HG03378 (cell line): ENCODE measurements at regions not wholly inside any gene's neighbourhood (a gene's known extent, or its start where the extent isn't known, plus 50 kb on each side); places are given as distances from the start of the nearest gene placed in this dataset.

ENCODE experiments used
- ATAC-seq: cut with Tn5 transposase; IDR thresholded peaks from one replicate; pipeline ENCODE4 v1.9.1; 2021; ENCODE audit warnings: mild to moderate bottlenecking, moderate library complexity; ENCODE audit not compliant: unreplicated experiment

DNA sequence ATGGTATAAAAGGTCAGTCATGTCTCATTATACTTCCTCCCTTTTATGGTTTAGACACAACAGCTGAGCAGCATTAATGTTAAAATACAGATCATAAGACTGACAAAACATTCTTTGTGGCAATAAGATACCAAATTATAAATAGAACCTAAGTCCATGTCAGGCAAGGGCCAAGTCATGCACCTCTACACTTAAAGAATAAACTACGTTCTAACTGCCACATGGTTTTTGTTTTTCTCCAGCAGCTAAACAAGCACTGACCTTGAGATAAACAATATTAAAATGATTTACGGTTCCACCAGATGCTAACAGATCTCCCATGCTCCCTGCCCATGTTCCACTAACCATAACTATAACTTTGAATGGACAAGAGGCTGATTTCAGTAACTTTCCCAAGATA, 368.6 kb upstream of the TFPI start:
- no peak for ATAC-seq

DNA sequence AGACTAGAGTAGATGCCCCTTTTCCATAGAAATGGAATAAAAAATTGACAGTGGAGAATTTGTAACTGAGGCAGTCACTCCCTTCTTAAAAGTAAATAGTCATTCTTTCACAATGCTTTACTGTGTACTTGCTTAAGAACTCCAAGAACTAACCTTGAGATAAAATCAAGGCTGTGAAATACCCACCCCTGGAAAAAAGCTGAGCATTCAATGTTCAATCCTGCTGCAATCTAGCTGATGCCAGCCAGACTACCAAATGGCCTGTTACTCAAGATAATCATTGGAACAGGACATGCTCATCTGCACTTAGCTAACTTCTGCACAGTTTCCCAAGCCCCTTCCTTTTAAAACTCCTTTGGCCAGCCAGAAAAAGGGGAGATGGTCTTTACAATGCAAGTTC, 367.4 kb upstream of the GULP1 start:
- ATAC-seq = no peak

DNA sequence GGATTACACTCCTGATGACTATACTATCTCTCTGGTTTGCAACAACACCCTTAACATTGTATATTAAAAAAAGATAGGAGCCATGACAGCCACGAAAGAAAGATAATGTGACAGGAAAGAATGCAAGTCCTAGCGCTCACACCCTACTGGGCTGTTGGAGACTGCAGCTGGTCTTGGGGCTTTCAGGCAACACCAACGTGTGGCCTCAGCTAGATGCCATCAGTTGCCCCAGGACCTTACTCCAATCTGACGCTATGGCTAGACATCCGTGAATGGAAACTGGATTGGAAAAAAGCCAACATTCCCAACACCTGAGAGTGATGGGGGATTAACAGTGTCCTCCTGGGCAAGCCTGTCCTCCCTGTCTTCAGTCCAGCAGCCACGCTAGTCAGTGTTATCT, 357.4 kb upstream of the GULP1 start:
- no peak for ATAC-seq

DNA sequence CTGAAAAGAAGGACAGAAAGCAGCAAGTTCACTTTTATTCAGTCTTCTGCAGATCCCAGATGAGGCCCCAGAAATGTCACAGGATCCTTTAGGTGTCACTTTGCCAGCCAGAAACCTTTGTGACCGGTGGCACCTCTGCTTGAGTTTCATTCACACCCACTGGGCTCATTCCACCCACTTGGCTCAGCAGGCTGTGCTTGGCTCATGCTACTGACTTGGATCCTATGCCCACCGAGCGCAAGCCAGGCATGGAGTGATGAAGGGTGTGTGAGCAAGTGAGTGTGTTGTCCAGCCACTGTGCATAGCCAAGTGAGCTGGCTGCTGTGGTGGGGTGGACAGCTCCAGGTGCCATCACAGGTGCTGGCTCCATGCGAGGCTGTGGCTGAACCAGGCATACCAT, 357.0 kb upstream of the GULP1 start:
- no peak for ATAC-seq

DNA sequence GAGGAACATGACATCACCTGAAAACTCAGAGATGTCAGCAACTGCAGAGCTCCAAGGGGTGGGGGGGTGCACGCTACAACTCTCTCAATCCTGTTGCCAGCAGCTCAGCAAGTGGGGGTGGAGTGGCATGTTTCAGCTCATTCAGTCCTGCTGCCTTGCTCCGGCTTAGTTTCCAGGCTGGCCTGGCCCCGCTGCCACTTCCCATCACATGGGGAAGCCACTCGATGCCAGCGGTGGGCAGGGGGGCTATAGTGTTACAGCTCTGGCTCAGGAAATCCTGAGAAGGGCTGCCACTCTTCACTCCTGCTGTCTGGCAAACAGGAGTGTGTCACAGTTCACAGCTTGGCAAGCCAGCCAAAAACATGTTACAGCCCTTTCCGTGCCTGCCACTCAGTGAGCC, 356.5 kb upstream of the GULP1 start:
- no peak for ATAC-seq

DNA sequence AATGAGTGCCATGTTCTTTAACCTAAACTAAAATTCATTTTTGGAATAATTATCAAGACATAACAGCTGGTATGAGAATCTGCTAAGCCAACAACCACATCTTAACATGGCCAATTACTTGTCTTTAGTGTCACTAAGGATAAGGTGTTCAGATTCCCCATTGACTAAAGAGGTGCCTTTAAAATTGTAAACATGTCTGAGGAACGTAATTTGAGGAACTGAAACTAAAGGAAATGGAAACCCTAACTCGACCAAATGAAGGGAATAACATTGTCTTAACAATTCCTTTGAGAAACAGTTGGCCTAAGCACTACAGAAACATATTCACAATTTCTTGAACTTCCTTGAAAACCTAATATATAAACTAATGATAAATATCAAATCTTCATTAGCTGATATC, 355.4 kb upstream of the GULP1 start:
- ATAC-seq = no peak

DNA sequence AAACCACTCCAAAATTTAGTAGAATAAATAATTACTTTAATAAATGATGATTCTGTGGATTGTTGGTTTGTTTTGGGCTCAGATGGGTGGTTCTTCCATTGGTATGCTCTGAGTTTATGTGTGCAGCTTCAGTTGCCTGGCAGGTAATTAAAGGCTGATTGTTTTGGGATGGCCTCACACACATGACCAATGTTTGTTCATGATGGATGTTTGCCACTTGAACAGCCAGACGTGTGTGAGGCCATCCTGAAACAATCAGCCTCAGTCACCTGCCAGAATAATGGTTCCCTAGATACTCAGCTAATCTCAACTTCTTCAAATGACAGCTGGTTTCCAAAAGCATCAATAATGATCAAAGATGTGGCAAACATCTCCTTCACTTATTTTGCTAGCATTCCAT, 352.5 kb upstream of the GULP1 start:
- ATAC-seq = no peak

DNA sequence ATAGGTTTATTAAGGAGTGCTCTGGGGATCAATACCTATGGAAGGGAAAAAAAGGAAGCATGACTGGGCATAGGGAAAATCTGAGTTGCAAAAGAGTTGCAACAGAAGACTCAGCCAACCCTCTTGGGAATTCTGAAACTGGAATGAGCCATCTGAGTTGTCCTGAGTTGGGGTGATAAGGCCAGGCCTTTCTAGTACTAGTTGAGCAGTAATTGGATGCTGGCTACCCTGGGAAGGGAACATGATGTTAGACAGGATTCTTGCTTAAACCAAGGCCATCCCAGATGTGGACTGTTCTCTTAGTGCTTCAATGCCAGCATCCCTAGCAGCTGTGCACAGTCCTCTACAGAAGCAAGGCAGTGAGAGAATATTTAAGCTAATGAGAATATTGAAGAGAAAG, 348.8 kb upstream of the GULP1 start:
- no peak for ATAC-seq

DNA sequence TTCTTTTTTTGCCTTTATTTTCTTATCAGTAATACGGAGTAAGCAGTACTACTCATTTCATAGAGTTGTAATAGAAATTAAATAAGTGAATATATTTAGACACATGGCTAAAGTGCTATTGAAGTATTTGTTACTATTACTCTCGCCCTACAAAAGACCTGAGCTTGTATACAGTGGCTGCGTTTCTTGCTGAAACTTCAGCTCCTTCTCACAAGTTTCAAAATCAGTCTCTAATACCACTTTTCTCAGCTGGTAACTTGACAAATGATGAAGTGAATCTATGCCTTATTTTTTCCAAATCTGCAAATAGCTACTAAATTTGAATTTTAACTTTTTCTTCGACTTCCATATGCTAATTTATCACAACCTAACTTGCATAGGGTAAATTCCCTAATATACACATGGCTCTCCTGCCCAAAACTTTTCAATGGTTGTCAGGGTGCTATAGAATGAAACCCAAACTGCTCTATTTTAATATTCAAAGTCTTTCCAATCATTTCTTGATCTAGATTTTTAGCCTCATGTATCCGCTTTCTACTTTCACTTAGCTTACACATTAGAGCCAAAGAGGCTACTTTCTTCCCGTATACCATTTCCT, 347.8 kb upstream of the GULP1 start:
- ATAC-seq = no peak

DNA sequence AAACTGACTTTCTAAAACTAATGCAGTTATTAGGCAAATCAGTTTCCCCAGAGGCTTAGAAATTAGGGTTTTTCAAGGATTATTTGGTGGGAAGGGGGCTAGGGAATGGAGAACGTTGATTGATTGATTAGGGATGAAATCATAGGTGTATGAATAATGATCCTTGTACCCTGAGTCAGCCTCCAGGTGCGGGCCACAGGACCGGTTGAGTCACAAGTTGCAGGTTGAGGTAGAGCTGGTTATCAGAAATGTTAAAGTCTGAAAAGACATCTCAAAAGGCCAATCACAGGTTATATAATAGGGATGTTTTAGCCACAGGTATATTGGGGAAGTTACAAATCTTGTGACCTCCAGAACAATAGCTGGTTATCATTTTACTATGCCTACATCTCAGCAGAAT, 341.8 kb upstream of the GULP1 start:
- ATAC-seq = no peak

DNA sequence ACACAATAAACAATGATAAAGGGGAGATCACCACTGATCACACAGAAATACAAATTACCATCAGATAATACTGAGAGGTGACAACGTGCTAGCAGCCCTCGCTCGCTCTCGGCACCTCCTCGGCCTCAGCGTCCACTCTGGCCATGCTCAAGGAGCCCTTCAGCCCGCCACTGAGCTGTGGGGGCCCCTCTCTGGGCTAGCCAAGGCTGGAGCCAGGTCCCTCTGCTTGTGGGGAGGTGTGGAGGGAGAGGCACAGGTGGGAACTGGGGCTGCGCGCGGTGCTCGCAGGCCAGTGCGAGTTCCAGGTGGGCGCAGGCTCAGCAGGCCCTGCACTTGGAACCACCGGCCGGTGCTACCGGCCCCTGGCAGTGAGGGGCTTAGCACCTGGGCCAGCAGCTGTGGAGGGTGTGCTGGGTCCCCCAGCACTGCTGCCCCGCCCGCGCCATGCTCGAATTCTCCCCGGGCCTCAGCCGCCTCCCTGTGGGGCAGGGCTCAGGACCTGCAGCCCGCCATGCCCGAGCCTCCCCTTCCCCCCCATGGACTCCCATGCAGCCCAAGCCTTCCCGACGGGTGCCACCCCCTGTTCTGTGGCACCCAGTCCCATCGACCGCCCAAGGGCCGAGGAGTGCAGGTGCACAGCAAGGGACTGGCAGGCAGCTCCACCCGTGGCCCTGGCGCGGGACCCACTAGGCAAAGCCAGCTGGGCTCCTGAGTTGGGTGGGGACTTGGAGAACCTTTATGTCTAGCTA, 340.0 kb upstream of the GULP1 start:
- ATAC-seq = no peak

DNA sequence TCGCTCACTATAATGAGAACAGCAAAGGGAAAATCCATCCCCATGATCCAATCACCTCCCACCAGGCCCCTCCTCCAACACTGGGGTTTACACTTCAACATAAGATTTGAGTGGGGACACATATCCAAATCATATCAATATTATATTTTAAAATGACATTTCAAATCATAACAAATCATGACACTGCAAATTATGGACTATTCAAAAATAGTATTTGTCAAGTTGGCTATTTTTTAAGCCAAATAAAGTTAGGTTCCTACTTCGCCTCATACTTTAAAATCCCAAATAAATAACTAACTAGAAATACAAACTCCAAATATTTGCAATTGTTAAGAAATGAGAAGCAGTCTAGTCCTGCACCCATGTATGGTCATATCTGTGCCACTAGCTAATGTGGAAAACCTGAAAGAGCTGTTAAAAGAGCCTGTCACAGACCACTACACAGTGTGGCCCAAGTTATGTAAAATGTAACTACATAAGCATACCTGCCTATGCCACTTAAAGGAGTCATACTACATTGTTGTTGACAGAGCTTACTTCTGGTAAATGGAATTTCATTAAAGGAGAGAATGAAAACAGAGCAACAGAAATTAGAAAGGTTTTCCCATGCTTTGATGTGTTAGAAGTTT, 334.7 kb upstream of the GULP1 start:
- ATAC-seq = no peak

DNA sequence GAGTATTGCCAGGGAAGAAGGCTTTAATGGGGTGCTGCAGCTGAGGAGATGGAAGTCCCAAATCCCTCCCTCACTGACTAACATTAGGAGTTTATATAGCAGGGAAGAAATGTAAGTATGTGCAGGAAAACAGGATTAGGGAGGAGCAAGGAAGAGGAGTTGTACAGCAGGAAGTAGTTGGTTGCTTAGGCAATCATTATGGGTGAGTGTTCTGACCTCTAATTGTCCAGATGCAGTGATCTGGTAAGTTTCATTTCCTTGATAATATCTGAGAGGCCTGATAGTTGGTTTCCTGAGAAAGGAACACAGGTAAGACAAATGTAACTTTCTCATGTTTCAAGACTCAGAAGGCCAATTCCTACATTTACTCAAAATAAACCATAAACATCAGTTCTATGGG, 331.9 kb upstream of the GULP1 start:
- no peak for ATAC-seq

DNA sequence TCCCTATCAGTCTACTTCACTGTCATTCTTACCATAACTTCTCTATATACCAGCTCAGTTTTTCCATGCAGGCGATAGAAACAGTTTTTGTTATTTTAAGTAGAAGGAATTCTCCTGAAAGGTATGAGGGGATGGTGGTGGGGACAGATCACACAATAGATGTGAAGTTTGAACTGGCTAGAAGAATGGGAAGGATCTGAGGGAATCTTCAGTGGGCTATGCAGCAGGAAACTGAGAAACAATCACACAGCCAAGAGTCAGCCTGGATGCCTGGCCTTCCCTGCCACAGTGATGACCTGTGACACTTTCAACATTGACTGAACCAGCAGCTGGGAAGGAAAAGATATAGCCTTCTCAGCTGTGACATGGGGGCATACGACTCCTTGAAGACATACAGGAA, 329.1 kb upstream of the GULP1 start:
- no peak for ATAC-seq

DNA sequence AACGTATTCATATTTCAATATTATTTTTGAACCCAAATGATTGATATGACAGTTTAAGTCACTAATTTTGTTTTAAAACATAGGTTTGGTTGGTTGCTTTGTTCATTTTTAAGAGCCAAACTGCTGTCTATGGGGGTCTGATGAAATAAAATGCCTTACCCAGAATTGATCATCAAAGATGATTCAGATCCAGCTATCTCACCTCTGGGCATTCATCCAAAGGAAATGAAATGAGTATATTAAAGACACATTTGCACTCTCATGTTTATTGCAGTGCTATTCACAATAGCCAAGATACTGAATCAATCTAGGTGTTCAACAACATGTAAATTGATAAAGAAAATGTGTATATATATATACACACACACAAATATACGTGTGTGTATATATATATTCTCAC, 326.9 kb upstream of the GULP1 start:
- ATAC-seq = no peak

DNA sequence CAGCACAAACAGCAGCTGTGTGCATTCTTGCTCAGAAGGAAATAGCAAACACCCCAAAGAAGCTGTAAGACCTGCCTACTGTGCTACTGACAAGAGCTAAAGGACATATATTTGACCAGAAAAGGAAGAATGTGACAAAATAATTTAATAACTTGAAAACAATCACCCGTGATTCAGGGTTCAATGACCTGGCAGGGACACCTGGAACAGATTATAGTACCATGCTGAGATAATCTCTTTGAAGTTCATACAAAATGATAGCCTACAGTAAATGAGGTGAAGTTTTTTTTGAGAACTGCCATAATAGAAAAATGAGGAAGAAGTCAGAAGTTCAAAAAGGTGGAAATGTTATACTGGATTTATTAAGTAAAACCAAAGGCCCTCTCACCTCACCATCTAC, 324.8 kb upstream of the GULP1 start:
- ATAC-seq = no peak

DNA sequence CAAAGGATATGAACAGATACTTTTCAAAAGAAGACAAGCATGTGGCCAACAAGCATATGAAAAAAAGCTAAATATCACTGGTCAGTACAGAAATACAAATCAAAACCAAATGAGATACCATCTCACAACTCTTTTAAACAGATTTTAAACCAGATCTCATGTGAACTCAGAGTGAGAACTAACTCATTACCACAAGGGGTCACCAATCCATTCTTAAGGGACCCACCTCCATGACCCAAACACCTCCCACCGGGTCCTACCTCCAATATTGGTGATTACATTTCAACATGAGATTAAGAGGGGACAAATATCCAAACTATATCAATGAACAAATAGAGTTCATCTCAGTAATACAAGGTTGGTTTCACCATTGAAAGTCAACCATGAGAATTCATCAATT, 319.8 kb upstream of the GULP1 start:
- no peak for ATAC-seq

DNA sequence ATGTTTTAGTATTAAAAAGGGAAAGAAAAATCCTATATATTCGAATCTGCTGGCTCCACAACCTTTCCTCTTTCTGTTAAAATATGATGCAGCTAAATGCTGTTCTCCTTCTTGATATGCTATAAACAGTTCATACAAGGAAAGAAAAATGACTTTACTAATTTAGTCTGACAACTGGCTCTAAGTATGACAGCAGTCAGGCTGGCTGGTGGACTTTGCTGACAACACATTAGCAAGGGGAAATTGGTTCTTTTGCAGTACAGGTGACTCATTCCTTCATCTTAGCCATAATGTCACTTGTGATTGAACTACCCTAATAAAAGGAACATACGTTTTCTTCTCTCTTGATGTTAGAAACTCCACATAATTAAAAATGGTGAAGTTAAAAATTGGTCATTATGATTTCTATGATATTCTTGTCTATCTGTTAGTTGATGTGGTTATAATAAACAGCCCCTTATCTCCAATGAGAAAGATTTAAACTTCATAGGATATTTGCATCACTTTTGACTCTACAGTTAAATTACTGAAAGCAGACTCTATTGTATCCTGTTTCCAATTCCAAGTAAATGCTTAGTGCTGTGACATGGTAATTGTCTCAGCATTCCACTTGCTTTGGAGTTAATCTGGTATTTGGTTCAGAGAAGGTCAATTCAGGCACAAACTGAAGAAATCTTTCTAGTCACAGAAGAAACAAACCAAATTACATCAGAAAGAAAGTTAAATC, 315.3 kb upstream of the GULP1 start:
- ATAC-seq = no peak

DNA sequence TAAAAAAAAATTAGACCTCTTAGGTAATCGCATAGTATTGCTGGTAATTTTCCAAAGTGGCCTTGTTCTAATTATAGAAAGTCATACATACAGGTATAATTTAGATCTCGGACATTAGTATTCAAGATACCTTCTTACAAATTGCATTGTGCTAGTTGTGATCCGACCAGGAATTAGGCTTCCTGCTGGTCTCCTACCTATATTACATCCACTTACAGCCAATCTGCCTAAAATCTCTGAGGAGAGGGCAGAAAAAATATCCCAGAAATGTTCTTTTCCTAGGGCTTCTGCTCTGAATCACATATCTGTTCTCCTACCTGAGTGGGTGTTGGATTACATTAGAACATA, 314.7 kb upstream of the GULP1 start:
- ATAC-seq = no peak

DNA sequence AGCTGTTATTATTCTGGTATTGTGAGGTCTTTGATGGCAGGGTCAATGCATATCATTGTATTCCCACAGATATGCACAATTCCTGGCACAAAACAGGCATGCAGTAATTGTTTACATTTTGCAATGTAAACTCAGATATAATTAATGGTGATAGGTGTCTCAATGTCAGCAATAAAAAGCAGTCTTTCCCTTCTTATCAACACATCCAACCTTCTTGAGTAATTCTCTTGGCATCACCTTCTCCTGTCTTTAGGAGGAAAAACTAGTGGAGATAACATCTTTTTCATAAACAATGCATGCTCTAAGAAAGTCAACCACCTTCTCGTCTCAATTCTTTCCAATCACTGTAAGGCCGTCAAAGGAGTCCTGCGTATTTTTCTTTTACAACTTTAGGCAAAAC, 313.3 kb upstream of the GULP1 start:
- no peak for ATAC-seq

DNA sequence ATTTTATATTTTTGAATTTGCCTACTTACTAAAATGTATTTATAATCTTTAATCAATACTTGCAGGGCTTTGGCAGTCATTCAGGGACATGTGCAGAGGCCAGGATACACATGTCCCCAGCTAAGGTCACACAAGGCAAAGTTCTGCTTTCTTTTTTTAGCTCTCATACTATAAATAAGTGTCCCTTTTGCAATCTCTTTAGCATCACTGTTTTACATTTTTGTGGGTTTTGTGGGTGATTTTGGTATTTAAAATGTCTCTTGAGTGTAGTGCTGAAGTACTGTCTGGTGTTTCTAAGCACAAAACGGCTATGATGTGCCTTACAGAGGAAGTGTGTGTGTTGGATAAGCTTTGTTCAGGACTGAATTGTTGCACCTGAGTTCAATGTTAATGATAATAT, 309.0 kb upstream of the GULP1 start:
- ATAC-seq = peak; percentile 93

DNA sequence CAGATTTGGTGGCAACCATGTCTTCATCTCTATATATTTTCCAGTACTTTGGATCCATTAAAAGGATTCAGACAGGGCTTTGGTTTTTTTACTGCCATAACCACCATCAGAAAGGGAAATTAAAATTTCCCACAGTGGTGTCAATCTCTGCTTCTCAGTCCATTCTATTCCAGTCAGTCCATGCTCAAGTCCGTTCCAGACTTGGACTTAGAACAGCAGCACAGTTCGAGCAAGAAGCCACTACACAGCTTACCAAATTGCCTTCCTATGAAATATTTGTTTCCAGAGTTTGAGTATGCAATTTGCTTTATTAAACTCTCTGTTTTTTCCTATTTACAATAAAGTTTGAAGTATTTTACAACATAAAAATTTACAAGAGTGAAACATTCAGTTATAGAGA, 306.5 kb upstream of the GULP1 start:
- no peak for ATAC-seq
